ENCODE measurements at regions not wholly inside any gene's neighbourhood (a gene's known extent, or its start where the extent isn't known, plus 50 kb on each side); places are given as distances from the start of the nearest gene placed in this dataset.

DNA sequence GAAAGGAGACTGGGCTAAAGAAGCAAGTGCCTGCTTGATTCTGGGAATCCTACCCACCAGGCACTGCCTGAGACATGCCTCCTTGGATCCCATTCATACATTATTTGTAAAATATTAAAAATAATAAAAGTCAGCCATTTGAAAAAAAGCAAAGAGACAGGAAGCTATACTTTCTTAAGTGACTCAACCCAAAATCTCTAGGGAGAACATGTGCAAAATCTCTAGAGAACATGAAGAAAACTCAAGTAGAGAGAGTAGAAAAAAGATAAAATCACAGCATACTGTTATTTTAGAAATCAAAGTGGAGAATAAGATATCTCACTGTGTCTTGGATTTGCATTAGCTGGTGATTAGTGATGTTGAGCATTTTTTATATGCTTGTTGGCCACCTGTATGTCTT, 197.2 kb upstream of the GGTLC1 start:
- DNase-seq (ENCODE audit: low spot score) = no peak

DNA sequence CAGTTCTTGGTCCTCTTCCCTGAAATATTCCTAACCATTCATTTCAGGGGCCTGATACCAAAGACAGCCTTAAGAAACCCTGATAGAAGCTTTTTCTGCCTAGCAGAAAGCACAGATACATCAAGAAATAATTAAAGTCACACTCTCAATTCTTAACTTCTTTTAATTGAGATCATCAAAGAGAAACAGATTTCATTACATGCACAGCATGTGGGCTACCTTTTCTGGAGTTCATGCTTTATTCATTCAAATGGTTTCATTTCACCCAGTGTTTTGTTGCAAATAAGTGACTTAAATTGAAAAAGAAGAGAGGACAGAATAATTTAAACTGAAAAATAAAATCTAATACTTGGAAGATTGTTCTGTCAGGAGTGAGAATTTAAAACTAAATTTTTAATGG, 192.6 kb upstream of the GGTLC1 start:
- no peak for DNase-seq (ENCODE audit: low spot score)

DNA sequence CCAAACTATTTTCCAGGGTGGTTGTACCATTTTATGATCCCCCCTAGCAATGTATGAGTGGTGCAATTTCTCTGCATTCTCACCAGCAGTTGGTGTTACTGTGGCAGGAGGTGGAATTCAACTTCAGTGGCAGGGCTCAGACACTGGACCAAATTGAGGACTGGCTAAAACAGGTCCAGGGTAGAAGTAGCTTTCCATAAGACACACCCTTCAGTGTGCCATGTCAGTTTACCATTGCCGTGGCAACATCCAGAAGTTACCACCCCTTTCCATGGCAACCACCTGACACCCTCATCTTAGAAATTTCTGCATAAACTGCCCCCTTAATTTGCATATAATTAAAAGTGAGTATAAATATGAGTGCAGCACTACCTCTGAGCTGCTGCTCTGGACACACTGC, 180.7 kb upstream of the GGTLC1 start:
- no peak for DNase-seq (ENCODE audit: low spot score)

DNA sequence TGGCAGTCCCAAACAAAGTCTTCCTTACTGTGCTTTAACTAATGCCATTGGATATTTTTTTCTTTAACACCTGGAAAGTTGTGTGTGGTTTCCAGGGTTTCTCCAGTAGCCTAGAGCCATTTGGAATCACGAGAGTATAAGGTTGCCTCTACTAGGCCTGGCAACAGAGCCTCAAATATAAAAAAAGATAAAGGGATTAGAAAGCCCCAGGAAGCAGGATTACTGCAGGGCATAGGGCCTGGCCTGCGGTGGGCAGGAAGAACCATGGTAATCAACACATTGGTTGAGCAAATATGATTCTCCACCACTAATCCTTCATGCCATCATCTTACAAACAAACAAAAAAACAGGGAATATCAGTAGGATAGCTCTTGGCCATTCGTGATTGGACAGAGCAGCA, 177.8 kb upstream of the GGTLC1 start:
- DNase-seq (ENCODE audit: low spot score) = no peak

DNA sequence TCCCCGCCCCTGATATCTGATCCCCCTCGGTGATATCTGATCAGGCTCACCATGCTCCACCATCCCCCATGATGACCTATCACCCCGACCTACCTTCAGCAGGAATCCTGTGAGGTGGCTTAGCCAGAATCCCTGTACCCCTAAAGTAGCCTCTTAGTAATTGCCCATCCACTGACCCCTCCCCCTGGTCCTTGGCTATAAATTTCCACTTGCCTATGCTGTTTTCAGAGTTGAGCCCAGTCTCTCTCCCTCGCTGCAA, 177.5 kb upstream of the GGTLC1 start:
- DNase-seq (ENCODE audit: low spot score) = no peak

DNA sequence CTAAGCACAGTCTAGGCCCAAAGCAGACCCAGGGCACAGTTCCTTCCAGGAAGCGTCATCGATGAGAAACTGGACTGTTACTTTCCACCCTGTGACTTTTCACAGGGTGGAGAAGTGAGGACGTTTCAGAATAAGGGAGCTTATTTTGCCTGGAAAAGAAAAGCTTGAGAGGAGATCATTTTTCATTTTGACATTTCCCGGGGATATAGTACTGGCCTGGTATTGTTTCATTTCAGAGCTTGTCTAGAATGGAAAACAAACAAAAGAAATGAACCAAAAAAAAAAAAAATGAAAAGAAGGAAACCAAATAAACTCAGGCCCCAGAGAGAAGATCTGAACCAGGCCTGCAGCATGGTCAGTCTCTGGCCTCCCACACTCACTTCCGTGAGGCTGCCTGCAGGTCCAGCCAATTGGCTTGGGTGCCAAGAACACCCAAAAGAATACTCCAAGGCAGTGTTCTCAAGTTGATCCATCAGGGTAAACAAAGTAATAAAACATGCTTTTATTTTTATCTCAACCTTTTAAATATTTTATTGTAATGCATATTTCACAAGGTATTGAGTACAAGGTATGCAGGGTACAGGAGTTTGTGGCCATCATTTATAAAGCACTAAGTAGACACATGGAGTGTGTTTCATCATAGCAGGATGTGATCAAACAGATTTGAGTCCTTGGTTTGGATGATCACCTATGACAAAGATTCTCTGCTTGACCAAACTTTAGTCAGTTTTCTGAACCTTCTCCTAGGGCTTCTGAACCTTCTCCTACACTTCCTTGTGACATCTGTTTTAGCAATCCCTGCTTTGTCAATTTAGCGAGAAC, 176.9 kb upstream of the GGTLC1 start:
- no peak for DNase-seq (ENCODE audit: low spot score)

DNA sequence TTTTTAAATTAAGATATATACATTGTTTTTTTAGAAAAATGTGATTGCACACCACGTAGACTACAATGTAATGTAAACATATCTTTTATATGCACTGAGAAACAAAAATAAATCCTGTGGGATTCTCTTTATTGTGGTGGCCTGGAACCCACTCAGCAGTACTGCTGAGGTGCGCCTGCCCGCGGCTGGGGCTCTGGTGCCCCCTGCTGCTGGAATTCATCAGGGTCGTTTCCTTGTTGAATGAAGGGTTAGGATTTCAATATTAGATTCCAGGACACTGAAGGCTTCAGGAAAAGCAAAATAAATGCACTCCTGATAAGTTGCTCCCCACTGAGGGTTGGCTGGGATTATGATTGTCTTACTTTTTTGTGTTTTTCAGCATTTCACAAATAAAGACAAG, 175.8 kb upstream of the GGTLC1 start:
- no peak for DNase-seq (ENCODE audit: low spot score)

DNA sequence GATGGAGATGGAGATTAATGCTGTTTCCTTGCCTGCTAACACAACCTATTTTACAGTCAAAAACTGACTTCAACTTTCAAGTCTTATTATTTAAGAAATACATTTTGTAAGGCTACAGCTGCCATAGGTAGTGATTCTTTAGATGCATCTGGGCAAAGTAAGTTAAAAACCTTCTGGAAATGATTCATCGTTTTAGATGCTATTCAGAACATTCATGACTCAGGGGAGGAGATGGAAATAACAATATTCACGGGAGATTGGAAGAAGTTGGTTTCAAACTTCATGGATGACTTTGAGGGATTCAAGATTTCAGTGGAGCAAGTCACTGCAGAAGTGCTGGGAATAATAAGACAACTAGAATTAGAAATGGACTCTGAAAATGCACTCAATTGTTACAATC, 174.9 kb upstream of the GGTLC1 start:
- DNase-seq (ENCODE audit: low spot score) = no peak

DNA sequence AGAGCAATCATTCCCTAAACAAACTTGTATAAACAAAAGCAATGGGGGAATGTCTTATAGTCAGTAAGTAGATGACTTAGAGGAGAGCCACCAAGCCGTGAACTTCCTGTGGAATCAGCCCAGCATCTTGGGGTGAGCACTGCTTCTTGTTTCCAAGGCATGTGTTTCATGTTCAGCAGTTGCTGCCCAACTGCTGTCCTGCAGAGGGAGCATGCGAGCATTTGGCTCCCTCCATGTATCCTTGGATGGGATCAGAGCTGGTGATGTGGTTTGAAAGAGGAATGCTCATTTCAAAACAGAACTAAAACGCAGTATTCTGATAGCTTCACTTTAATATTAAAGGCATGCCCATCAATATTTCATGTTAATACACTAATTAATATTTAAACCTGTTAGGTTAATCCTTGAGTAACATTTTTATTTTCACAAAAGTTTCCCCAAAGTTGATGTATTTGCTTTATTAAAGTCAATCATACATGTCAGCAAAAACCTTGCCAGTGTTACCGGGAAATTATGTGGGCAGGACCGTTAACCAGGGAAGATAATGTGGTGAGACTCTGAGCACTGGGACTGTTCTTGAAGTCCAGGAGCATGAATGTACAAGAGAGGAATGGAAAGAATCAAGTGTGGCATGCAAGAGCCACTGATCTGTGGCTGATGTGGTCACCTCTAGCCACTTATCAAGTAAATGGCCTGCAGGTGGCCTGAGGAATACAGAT, 172.1 kb upstream of the GGTLC1 start:
- peak; percentile 68 for DNase-seq (ENCODE audit: low spot score)

DNA sequence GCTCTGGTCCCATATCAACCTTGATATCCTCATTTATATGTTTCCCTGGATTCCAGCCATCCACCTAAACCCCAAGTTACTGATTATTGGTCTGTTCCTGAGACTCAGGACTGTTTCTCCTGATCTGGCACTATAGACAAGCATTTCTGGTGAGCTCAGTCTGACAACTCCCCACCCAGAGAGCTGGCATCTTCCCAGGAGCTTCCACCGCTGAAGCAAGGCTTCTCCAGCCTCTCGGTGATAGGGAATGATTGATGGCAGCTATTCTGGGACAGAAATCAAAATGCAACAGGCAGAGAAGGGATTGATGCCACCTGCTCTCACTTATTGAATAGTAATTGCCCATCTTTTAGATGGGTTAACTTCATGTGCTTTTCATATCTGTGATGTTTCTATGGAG, 169.7 kb upstream of the GGTLC1 start:
- no peak for DNase-seq (ENCODE audit: low spot score)

DNA sequence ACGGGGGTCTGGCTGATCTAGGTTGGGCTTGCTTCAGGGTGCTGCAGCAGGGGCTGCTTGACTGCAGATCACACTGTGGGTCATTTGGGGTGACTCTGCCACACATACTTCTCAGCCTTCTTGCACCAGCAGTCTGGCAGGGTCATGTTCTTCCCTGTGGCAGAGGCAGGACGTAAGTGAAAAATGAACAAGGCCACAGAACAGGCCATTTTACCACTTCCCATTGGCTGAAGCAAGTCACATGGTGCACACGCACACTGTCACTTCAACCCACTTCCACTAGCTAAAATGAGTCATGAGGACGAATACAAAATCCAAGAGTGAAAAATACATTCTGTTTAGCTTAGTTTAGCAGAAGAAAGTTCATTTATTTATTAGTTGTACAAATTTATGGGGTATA, 168.6 kb upstream of the GGTLC1 start:
- DNase-seq (ENCODE audit: low spot score) = no peak

DNA sequence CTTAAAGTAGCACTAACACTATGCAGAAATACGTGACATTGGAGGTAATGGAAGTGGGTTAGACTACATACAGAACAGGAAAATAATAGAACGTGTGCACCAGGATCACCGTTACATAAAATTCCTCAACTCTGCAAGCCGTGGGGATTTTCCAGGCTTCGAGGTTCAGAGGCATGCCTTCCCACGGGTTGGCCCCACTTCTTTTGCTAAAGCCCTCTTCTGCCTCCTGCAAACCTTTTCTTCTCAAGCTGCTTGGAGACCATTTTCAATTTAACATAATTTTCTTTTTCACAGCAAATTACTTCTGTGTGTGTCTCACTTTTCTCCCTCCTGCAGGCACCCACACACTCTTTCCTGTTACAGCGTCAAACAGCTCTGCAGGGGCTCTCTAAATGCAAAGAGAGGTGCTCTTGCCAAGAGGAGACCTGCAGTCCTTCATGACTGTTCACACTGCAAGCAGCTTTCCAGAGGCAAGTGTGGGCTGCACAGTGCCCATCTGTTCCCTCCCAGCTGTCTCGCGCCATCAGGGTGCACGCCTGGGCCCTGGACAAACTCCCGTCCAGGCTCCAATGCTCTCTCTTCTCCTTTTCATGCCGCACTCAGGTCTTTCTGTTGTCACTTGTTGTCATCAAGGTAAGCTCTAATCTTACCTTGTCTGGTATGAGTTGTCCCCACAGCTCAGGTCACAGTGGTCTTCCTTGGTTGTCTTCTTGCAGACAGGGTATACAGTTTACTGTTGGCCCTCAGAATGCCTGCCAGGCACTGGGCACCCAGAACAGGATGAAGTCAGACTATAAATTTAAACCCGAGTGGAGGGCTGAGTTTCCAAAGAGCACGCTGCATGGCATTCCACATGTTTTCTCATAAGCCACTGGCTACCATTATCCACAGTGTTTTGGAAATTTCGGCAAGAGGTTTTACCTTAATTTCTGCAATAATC, 164.8 kb upstream of the GGTLC1 start:
- DNase-seq (ENCODE audit: low spot score) = no peak

DNA sequence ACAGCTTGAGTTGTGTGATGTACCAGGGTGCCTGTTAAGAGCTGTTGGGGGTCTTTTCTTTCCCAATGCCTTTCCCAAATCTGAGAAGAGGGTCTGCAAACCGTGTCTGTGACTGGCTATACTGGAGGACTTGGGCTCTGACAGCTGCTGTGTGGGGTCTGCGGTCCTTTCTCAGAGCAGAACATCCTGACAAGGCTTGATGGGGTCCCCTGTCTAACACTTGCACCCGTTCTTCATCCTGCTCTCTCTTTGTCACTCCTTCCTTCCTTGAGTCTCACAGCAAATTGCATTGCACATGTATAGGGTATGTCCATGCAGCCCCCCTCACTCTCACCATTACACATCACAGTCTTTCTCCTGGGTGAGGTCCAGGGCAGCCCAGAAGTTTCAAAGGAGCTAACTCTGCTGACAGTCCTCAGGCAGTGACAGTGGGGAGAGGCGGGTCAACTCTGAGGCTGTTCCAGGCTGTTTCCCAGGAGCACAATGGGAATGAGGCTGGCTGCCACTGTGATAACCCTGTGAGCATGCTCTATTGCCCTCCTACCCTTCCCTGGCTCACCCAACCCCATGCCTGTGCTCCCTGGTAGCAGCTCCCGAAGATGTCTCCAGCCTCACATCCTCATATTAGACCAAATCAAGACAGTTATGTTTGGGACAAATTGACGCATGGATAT, 163.2 kb upstream of the GGTLC1 start:
- no peak for DNase-seq (ENCODE audit: low spot score)

DNA sequence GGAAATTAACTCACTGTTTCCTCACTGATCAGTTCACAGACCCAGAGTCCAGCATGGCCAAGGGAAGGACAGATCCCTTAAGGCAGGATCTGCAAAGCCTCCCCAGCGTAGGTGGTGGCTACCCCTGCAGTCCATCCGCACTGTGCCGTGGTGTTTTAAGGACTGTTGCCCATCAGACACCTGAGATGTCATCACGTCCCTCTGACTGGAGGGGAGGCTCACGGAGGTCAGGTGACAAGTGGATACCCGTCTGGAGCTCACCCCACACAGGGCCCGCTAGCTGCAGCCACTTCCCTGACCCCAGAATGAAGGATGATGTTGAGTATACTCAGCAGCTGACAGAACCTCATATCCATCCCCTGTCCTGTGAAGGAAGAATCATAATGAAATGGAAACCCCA, 161.8 kb upstream of the GGTLC1 start:
- DNase-seq (ENCODE audit: low spot score) = no peak

DNA sequence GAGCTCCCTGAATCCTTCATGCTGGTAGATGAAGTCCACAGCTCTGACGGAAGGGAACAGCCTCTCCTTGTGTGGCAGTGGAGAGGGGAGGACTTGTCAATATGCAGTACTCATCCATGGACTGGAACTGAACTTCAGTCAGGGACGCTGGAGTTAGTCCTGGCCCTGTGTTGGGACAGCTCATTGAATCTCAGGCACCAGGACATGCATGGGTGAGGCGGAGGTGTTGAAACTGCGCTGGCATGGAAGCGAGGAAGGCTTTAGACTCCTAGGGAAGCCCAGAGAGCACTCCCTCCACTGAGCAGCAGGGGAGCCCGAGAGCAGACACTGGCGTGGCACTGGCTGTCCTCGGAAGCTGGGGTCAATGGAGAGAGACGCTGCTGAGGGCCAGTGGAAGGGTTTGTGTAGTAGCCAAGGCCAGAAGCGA, 161.3 kb upstream of the GGTLC1 start:
- no peak for DNase-seq (ENCODE audit: low spot score)

DNA sequence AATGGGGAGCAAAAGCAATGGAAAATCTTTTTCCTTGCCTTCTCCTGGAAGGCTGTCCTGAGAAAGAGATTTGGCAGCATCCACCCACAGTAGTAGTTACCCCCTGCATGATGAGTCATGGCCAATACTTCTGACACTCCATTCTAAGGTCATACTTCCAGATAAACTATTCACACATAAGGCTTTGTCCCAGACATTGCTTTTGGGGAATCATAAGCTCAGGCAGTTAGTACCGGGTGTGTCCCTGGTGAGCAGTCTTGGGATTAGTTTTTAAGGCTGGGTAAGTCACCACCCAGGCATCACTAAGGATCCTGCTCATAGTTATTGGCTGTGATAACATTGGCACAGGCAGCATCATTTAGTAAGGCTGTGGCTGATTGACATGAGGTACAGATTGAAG, 160.6 kb upstream of the GGTLC1 start:
- peak; percentile 87 for DNase-seq (ENCODE audit: low spot score)

DNA sequence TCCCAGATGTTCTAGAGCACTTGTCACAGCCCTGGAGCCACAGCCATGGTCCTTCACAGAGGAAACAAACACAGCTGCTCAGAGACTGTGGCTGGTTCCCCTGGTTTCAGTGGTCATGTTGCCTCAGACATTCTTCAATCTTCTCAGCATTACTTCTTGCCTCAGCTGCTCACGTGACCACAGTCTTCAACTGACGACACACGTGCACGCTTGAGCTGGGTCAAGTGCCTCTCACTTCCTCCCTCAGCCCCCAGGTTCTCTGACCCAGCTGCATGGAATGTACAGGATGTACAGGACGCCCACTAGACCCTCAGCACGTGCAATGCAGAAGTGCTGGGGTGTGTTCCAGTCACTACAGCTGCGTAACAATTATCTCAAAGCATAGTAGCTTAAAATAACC, 159.8 kb upstream of the GGTLC1 start:
- no peak for DNase-seq (ENCODE audit: low spot score)

DNA sequence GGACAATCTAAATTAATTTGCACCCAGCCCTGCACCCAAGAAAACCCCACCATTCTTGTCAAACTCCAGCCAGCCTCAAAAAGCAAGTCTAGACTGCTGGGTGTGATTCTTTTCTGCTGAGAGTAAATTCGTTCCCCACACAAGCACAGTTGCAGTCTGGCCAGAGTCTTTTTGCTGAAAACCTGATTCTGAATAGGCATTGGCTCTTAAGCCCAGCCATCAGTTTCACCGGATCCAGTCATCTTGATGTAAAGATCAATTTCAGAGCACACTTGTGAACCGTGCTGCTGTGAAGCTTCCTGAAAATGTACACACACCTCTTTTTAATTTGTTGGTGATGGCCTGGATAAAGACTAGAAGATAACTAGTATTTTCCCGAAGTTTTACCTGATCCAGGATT, 159.4 kb upstream of the GGTLC1 start:
- no peak for DNase-seq (ENCODE audit: low spot score)

DNA sequence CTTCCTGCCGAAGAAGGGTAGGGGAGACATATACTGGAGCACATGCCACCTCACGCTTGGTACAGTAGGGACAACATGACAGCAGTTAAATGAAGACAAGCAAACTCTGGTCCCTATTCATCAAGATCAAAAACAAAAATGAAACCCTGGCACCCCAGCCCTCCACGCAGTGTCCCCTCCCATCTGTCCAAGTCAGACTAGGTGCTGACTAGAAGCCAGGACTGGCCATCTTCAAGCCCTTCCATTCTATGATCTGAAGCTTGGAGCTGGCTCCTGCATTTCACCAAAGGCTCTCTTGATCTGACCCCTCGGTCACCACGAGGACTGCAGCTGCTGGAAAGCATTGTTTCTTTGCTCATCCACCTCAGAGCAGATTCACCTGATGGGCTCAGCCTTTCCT, 158.9 kb upstream of the GGTLC1 start:
- no peak for DNase-seq (ENCODE audit: low spot score)

DNA sequence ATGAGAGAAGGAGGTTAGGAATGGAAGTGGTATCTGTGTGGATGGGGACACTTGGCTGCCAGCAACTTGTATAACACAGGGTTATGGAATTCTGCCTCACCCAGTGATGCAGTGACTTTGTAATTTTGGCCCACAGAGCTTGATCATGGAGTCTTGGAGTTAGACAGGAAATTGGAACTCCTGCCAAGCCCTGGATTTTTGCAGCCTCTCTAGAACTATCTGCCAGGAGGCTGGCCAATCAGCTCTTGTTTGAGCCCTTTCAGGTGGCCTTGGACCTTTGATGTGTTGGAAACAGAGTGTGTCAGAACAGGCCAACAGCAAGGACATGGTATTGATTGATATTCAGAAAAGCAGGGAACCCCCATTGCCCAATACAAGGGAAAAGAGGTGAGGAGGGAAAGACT, 157.7 kb upstream of the GGTLC1 start:
- peak; percentile 64 for DNase-seq (ENCODE audit: low spot score)

DNA sequence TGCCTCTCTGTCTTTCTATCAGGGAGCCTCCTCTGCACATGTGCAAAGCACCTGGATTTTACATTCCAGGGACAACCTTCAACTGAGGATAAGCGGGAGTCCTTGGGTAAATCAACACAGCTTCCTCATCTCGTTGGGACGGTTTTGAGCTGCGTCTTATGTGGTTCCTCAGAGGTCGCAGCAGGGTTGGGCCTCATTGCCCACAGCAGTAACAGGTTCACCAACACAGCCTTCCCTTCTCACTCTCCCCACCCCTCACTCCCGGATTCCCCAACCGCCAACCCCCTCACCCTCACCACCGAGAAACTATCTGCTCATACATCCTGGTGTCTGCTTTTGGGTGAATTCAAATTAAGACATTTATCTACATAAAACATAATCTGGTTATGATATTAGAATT, 155.8 kb upstream of the GGTLC1 start:
- no peak for DNase-seq (ENCODE audit: low spot score)

DNA sequence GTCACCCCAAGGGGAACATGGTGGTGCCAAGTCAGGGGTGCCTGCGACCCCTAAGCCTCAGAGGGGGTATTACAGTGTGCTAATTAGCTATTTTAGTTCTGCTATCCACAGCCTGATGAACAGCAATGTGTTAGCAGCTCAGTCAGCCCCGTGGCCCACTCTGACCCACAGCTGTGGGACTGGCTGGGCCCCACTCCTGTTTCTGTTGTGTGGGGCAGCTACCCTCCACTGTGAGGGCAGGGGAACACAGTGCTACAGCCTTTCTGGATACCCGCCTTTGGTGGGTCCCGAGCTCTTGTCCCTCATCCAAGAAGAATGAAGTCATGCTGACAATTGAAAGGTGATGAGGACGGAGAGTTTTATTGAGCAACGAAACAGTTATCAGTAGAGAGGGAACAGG, 152.5 kb upstream of the GGTLC1 start:
- no peak for DNase-seq (ENCODE audit: low spot score)
